ENCODE measurements at regions not wholly inside any gene's neighbourhood (a gene's known extent, or its start where the extent isn't known, plus 50 kb on each side); places are given as distances from the start of the nearest gene placed in this dataset.

DNA sequence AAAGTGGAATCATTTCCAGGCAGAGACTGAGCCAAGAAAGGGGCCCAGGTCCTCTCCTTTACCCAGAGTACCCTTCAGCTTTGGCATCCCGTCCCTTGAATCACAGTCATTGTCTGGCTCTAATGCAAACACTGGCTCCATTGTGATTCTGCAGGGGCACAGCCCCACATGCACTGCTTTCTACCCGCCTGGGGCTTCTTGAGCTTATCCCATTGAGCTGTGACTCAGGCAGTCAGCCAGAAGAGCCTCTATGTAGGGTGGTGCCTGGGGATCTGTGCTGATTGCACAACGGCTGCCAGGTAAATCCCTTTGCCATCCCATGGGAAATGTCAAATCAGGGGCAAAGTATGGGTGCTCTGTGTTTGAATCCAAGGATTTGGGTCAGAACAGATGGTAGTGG, 88.9 kb downstream of the RASSF10 start:
- TF ChIP-seq YY1 (IDR thresholded peaks at IDR 0.05; ENCODE audit: low read depth, low read length), result no peak
- TF ChIP-seq, protein P1, sequence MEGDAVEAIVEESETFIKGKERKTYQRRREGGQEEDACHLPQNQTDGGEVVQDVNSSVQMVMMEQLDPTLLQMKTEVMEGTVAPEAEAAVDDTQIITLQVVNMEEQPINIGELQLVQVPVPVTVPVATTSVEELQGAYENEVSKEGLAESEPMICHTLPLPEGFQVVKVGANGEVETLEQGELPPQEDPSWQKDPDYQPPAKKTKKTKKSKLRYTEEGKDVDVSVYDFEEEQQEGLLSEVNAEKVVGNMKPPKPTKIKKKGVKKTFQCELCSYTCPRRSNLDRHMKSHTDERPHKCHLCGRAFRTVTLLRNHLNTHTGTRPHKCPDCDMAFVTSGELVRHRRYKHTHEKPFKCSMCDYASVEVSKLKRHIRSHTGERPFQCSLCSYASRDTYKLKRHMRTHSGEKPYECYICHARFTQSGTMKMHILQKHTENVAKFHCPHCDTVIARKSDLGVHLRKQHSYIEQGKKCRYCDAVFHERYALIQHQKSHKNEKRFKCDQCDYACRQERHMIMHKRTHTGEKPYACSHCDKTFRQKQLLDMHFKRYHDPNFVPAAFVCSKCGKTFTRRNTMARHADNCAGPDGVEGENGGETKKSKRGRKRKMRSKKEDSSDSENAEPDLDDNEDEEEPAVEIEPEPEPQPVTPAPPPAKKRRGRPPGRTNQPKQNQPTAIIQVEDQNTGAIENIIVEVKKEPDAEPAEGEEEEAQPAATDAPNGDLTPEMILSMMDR (IDR thresholded peaks at IDR 0.05; ENCODE audit: control extremely low read depth in 1 of 3, insufficient read depth in 1 of 3, low read depth in 1 of 3, low read length in 3 of 3), result no peak
- TF ChIP-seq ZNF274 (IDR thresholded peaks at IDR 0.05; ENCODE audit: borderline replicate concordance, extremely low read depth, low read length), result no peak
- no peak for TF ChIP-seq PHF8 (conservative IDR thresholded peaks at IDR 0.05; ENCODE audit: low read depth, low read length)
- TF ChIP-seq, protein P2, sequence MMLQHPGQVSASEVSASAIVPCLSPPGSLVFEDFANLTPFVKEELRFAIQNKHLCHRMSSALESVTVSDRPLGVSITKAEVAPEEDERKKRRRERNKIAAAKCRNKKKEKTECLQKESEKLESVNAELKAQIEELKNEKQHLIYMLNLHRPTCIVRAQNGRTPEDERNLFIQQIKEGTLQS (IDR thresholded peaks at IDR 0.05; ENCODE audit: insufficient read depth, low read depth, low read length), result no peak
- TF ChIP-seq JUND (IDR thresholded peaks at IDR 0.05; ENCODE audit: low read length), result no peak
